ENCODE measurements at regions not wholly inside any gene's neighbourhood (a gene's known extent, or its start where the extent isn't known, plus 50 kb on each side); places are given as distances from the start of the nearest gene placed in this dataset.
"Not testable (repeated sequence)": the region's sequence is repeated elsewhere in the genome, so short reads cannot be mapped to it uniquely, and the experiment has no call there.

GRCh38 chr16:13631213-13631767 is 288.7 kb upstream of the ERCC4 start:
- Histone ChIP-seq H3K36me3 (no peaks in the 10 kb centered on the region), H3K4me3 (no peak overlapping the region), H3K27me3 (no peaks in the 10 kb centered on the region), H3K4me1 (no peaks in the 10 kb centered on the region), H3K27ac (no peak overlapping the region), H3K9me3 (no peaks in the 10 kb centered on the region)
- TF ChIP-seq CTCF (IDR thresholded peaks at IDR 0.05), result no peak
- intact Hi-C loops (cut with DNase I), result no loop called here
- DNase-seq (ENCODE audit: low spot score in 2 of 2), result no peak

DNA sequence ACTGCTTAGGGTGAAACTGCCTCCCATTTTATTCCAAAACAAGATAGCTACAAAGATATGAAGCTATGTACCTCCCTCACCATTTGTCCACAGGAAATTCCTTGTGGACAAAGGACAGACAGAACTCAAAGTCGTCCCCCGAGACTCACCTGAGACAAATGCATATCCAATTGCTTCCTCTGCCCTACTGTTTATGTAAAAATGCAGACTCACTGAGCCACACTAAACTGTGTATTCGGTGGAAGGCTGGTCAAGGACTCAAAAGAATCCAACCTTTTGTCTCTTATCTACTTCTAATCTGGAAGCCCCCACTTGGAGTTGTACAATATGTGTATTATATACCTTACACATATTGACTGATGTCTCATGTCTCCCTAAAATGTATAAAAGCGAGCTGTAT is 288.0 kb upstream of the ERCC4 start:
- Histone ChIP-seq H3K4me3 (no peak overlapping the region), H3K27ac (no peak overlapping the region), H3K9me3 (no peaks in the 10 kb centered on the region), H3K4me1 (no peaks in the 10 kb centered on the region), H3K27me3 (no peaks in the 10 kb centered on the region), H3K36me3 (no peaks in the 10 kb centered on the region)
- DNase-seq (ENCODE audit: low spot score in 2 of 2), result no peak
- TF ChIP-seq CTCF (IDR thresholded peaks at IDR 0.05), result no peak
- intact Hi-C loops (cut with DNase I), result no loop called here

DNA sequence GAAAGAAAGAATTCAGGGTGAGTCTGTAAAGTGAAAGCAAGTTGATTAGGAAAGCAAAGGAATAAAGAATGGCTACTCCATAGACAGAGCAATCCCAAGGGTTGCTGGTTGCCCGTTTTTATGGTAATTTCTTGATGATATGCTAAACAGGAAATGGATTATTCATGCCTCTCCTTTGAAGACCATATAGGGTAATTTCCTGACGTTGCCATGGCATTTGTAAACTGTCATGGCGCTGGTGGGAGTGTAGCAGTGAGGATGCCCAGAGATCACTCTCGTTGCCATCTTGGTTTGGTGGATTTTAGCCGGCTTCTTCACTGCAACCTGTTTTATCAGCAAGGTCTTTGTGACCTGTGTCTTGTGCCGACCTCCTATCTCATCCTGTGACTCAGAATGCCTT is 287.4 kb upstream of the ERCC4 start:
- H3K36me3 ChIP-seq; intact Hi-C loops (cut with DNase I); H3K27me3 ChIP-seq; DNase-seq (ENCODE audit: low spot score in 2 of 2); H3K9me3 ChIP-seq; H3K4me1 ChIP-seq; H3K4me3 ChIP-seq; H3K27ac ChIP-seq: not testable (repeated sequence)

- Histone ChIP-seq H3K27ac (no peak overlapping the region), H3K9me3 (no peaks in the 10 kb centered on the region), H3K4me1 (no peaks in the 10 kb centered on the region), H3K4me3 (no peak overlapping the region), H3K36me3 (no peaks in the 10 kb centered on the region), H3K27me3 (no peaks in the 10 kb centered on the region)
- intact Hi-C loops (cut with DNase I), result no loop called here
- no peak for TF ChIP-seq CTCF (IDR thresholded peaks at IDR 0.05)
- no peak for DNase-seq (ENCODE audit: low spot score in 2 of 2)
Measured at GRCh38 chr16:13633391-13633861, 286.5 kb upstream of the ERCC4 start.

DNA sequence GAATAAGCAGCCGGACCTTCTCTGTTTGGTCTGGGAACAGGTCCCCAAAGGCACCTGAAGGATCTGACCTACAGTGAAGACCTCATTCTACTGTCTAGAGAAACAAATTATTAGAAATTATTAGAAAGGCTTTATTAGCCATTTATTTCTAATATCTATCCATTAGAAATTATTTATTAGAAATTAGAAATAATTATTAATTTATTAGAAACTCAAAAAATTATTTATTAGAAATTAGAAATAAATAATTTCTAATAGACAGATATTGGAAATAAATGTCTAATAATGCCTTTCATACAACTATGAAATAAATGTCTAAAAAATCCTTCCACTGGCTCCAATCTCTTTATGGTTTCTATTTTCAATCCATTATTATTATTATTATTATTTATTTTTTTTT is 285.7 kb upstream of the ERCC4 start:
- H3K4me3 ChIP-seq, result no peak overlapping the region
- intact Hi-C loops (cut with DNase I), result no loop called here
- no peak for DNase-seq (ENCODE audit: low spot score in 2 of 2)
- H3K27me3 ChIP-seq, result no peaks in the 10 kb centered on the region
- H3K27ac ChIP-seq, result no peak overlapping the region
- H3K9me3 ChIP-seq, result no peaks in the 10 kb centered on the region
- H3K4me1 ChIP-seq, result no peaks in the 10 kb centered on the region
- H3K36me3 ChIP-seq, result no peaks in the 10 kb centered on the region
- TF ChIP-seq CTCF (IDR thresholded peaks at IDR 0.05), result no peak

- TF ChIP-seq CTCF (IDR thresholded peaks at IDR 0.05), result no peak
- H3K36me3 ChIP-seq, result no peaks in the 10 kb centered on the region
- H3K4me1 ChIP-seq, result no peaks in the 10 kb centered on the region
- no peaks in the 10 kb centered on the region for H3K9me3 ChIP-seq
- H3K27ac ChIP-seq, result no peak overlapping the region
- H3K27me3 ChIP-seq, result no peaks in the 10 kb centered on the region
- intact Hi-C loops (cut with DNase I), result no loop called here
- no peak for DNase-seq (ENCODE audit: low spot score in 2 of 2)
- H3K4me3 ChIP-seq, result no peak overlapping the region
Measured at GRCh38 chr16:13634959-13635358, 285.0 kb upstream of the ERCC4 start.

All from ascending aorta (tissue), 2 donors.